HG02610 (cell line): ENCODE measurements at regions not wholly inside any gene's neighbourhood (a gene's known extent, or its start where the extent isn't known, plus 50 kb on each side); places are given as distances from the start of the nearest gene placed in this dataset.
"Not testable (repeated sequence)": the region's sequence is repeated elsewhere in the genome, so short reads cannot be mapped to it uniquely, and the experiment has no call there.

ENCODE experiments used
- ATAC-seq: cut with Tn5 transposase; IDR thresholded peaks from one replicate; pipeline ENCODE4 v1.9.1; 2021; ENCODE audit warnings: mild to moderate bottlenecking, moderate library complexity; ENCODE audit not compliant: unreplicated experiment

DNA sequence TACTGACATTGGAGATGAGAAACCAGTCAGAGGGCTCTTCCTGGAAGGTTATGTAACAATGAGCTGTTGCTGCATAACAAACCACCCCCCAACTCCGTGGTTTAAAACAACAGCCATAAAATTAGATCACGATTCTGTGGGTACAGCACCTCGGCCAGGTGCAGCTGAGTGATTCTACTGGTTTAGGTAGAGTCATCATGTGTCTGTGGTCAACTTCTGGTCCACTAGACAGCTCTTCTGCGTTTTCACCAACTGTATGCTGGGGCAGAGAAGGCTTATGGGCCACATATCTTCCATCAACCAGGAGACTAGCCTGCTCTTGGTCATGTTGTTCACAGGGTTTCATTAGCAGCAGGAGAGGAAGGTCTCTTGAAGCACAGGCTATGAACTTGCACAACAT, 585.5 kb downstream of the KCTD12 start:
- no peak for ATAC-seq

DNA sequence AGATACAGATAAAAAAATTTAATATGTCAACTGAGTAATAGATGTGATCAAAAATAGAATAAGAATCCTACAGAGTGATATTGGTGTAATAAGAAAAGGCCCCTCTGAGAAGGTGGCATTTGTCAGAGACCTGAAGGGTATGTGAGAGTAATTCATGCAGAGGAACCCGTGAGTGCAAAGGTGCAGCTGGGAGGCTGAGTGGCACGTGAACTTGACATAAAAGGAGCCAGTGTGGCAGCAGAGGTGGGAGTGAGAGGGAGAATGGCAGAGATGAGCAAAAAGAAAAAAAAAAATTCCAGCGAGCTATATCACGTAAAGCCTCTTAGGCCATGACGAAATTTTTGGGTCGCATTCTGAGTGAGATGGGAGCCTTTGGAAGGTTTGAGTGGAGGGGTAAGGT, 588.9 kb downstream of the KCTD12 start:
- no peak for ATAC-seq

DNA sequence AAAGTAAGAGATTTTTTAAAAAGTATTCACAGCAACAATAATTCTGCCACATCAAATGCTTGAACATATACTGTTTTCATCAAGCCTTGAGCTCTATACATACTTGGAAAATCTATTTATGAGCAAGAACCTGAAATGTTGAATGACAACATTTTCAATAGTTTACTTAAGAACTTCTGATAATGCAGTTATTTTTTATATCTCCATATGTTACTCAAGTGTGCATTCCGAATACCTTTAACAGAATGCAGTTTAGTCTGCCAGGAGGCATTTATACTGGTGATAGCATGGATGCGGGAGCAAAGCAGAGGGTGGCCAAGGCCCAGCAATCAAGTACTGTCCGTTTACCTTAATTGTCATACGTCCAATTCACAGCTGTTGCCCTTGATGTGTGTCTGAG, 589.5 kb downstream of the KCTD12 start:
- ATAC-seq, result no peak

DNA sequence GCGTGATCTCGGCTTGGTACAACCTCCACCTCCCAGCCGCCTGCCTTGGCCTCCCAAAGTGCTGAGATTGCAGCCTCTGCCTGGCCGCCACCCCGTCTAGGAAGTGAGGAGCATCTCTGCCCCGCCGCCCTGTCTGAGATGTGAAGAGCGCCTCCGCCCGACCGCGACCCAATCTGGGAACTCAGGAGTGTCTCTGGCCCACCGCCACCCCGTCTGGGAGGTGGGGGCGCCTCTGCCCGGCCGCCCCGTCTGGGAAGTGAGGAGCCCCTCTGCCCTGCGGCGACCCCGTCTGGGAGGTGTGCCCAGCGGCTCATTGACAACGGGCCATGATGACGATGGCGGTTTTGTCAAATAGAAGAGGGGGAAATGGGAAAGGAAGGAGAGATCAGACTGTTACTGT, 591.2 kb downstream of the KCTD12 start:
- not testable (repeated sequence) for ATAC-seq

DNA sequence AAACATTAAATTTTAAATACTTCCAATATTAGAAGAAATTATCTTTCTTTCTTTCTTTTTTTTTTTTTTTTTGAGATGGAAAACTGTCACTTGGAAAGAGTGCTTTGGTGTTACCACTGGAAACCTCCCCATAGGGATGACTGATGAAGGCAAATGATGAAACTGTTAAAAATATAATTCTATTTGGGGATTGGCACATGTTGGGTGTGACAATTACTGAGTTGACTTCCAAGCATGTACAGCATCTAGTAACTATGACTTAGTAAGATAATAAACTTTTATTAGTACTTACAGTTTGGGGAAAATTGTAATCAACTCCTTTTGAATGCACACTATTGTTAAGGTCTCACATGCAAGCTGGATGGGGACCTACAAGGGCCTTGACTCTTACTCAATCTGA, 592.5 kb downstream of the KCTD12 start:
- no peak for ATAC-seq

DNA sequence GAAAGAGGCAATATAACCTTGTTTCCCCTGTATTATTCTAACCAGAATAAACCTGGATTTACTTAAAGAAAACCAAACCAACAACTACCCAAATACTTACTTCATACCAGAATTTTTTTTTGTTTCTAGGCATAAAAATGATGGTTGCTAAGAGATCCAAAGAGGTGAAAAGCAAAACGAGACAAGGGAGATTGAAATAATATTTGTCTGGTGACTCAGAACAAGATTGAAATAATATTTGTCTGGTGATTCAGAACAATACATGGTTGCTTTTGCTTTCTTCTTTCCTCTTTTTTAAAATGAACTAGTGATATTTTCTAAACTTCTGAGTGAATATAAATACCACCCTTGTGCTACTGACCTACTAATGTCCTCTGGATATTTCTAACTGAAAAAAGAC, 592.9 kb downstream of the KCTD12 start:
- no peak for ATAC-seq

DNA sequence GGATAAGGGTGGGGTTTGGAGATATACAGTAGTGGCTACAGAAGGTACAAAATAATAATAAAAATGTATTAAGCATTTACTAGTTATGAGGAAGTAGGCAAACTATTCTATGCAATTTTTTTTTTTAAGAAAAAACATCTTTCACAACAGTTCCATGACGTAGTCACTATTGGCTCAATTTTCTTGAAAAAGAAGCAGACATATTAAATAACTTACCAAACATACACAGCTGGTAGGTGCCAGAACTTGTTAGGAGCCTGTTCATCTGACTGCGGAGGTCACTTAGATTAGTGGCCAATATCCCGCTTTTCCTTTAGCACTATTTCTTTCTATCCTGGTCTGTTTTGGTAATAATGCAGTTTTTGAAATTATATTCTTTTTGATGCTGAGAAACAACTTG, 593.5 kb downstream of the KCTD12 start:
- no peak for ATAC-seq

DNA sequence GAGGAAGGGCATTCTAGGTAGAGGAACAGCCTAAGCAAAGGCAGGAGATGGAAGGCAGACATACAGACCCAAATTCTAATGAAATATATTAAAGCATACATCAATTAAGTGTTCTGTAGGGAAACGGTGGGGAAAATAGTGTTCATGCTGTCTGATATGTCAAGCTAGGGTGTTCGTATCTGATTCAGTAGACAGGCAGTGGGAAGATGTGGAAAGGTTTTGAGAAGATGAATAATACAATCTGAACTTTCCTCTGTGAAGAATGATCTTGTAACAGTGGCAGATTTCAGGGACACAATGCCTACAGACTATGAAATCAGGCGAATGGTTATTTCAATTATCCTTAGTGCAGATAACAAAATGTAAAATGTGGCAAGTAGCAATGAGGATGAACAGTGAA, 594.2 kb downstream of the KCTD12 start:
- no peak for ATAC-seq

DNA sequence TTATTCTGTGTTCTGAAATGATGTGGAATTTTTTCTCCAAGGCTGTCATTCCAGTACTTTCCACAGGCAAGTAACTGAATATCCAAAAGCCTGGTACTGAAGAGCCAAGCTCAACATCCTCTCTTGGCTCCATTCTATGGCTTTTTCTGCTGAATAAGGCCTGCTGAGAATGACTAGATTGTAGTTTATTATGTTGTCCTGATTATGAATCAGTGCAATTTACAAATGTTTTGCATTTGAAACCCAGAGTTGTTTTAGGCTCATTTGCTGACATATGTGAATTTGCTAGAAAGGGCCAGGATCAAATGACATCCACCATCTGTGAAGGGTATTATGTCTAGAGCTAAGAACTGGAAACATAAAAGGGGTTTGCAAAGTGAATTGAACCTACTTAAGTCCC, 596.6 kb downstream of the KCTD12 start:
- ATAC-seq, result no peak

DNA sequence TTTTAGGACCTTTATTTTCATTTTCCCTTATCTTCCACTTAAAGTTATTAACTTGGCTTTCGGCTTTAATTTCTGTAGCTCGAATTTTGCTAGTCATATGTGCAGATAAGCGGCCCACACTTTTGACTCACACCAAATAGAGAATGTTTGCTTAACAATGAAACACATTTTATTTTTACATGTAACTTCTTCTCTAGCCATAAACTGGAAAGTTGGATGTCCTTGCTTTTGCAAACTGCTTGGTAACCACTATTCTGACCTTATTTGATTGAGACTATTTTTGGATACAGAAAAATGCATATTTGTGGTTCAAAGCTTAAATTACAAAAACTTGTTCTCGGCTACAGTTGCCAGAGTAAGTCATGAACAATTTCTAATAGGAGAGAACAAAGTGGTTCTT, 600.0 kb downstream of the KCTD12 start:
- ATAC-seq, result no peak

DNA sequence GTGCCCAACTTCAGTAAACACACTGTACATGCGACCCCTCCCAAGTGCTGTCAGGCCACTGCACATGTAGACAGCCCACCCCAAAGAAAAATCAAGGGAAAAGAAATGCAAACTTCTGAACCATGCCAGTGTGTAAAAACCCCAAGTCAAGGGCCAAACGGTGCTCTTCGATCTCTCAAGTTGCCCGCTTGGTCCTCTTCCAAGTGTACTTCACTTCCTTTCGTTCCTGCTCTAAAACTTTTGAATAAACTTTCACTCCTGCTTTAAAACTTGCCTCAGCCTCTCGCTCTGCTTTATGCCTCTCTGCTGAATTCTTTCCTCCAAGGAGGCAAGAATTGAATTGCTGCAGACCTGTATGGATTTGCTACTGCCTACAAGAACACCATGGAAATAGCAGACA, 600.7 kb downstream of the KCTD12 start:
- no peak for ATAC-seq

DNA sequence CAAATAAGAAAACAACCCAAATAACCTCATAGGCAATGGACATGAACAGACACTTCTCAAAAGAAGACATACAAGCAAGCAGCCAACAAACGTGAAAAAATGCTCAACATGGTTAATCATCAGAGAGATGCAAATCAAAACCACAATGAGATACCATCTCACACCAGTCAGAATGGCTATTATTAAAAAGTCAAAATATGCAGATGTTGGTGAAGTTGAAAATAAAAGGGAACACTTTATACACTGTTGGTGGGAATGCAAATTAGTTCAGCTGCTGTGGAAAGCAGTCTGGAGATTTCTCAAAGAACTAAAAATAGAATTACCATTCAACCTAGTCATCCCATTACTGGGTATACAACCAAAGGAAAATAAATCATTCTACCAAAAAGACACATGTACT, 606.4 kb downstream of the KCTD12 start:
- ATAC-seq, result not testable (repeated sequence)

DNA sequence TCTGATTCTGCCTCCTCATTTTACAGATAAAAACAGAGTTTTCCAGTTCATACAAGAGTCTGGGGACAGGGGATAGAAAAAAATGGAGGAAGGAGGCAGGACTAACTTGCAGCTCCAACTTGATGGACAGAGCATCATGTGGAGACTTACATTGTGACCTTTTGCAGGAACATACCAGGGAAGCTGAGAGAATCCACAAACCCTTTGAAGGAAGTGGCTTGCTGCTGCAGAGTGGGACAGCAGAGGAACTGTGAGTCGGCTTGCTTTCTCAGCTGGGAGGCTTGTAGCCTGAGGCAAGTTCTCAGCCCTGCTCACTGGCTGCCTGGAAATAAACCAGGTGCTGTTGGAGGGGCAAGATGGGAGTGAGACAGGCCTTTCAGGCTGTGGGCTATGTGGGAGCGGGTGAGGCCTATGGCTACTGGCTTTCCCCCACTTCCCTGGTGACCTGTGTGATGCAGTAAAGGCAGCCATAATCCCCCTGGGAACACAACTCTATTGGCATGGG, 614.4 kb downstream of the KCTD12 start:
- no peak for ATAC-seq

DNA sequence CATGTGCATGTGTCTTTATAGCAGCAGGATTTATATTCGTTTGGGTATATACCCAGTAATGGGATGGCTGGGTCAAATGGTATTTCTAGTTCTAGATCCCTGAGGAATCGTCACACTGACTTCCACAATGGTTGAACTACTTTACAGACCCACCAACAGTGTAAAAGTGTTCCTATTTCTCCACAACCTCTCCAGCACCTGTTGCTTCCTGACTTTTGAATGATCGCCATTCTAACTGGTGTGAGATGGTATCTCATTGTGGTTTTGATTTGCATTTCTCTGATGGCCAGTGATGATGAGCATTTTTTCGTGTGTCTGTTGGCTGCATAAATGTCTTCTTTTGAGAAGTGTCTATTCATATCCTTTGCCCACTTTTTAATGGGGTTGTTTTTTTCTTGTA, 617.9 kb downstream of the KCTD12 start:
- not testable (repeated sequence) for ATAC-seq

DNA sequence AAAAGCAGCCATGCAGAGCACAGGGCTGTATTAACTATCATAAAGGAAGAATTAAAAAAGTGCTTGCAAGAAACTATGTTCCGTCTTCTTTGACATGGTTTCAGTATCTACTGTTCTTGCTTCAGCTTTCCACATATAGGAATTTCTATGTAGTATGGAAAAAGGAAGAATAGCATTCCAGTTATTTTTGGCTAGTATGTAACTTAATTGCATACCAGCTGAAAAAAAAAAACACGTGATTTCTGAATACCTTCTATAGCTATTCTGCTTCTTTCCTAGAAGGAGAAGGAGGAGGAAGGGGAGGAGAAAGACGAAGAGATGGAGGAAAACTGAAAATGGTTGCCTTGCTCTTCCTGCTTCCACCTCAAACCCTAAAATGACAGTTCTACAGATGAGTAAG, 619.0 kb downstream of the KCTD12 start:
- no peak for ATAC-seq

DNA sequence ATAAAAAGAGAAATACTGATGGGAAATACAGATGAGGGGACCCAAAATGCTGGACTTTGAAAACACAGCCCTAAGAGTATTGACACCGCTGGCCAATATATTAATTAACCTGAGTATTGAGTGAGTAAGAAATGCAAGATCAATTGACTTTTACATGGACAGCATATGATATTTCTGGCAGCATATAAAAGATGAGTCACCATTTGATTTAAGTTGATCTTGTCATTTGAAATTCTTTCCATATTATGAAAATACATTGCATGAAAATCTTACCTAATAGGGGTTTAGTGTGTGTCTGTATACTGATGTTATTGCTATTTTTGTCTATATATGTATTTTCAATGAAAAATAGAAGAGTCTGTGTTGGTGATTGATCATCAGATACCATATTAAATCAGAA, 619.6 kb downstream of the KCTD12 start:
- no peak for ATAC-seq

DNA sequence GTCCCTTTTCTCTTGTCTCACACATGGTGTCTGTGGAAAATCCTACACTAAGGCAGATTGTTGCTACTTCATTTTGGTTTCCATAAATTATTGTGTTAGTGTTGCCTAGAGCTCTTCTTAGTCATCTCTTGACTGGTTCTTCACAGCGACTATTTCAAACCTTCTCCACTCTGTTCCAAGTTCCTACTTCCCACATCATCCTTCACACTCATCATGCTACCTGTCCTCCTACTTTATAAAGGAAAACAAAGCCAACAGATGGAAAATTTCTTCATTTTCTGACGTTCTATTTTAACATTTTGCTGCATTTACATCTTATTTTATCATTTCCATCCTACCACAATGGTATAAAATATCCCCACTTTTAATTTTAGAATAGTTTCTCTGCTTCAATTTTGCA, 614.1 kb downstream of the LMO7 start:
- no peak for ATAC-seq

DNA sequence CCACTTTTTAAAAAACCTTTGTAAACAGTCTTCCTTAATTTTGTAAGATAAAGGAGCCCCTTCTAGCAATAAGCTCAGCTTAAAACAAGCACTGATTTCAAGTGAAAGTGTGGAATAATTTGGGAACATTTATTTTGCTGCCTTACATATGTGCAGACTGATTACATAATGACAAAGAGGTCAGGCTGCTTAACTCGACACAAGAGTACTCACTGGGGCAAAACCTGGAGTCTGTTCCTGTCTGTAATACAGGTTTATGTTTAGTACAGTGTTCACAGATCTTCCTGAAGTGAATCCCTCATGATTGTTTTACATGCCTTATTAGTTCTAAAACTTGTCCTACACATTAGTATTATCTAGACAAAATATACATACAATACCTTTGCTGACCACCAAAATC, 609.8 kb downstream of the LMO7 start:
- no peak for ATAC-seq

DNA sequence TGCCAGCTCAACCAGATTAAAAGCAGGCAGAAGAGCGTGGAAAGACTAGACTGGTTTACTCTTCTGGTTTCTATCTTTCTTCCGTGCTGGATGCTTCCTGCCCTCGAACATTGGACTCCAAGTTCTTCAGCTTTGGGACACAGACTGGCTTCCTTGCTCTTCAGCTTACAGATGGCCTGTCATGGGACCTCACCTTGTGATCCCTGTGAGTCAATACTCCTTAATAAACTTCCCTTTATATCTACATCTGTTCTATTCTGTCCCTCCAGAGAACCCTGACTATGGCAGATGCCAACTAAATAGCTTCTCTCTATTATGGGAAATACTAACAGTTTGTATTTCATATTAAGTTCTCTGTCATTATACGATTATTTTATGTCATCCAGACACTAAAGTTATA, 609.1 kb downstream of the LMO7 start:
- ATAC-seq, result no peak

DNA sequence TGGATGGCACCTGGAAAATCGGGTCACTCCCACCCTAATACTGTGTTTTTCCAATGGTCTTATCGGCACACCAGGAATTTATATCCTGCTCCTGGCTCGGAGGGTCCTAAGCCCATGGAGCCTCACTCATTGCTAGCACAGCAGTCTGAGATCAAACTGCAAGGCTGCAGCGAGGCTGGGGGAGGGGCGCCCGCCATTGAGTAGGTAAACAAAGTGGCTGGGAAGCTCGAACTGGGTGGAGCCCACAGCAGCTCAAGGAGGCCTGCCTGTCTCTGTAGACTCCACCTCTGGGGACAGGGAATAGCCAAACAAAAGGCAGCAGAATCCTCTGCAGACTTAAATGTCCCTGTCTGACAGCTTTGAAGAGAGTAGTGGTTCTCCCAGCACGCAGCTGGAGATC, 607.0 kb downstream of the LMO7 start:
- not testable (repeated sequence) for ATAC-seq

DNA sequence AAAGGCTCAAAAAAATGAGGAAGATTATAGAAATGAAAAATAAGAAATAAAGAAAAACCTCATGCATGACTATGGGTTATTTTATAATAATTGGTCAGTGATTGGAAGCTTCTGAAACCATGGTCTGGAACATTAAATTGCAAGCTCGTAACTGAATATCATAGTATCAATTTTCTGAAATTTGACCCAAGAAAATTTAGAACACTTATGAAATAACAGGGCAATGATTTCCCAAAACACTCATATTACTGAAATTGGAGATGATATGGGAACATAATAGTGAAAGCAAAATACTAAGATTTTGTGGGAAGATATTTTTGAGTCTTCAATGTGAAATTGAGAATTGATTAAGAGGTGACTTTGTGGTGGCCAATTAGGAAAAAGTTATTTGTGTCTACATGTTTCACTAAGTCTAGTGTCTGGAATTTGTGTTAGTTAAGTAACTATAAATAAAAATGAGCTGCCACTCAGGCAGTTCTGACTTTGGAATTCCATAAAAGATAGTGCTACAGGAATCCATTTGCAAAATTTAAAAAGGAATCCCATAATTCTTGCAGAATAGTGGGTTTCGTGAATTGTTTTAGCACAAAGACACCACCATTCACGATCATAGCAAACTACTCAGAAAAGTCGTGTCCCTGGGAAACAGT, 603.0 kb downstream of the LMO7 start:
- ATAC-seq, result no peak

DNA sequence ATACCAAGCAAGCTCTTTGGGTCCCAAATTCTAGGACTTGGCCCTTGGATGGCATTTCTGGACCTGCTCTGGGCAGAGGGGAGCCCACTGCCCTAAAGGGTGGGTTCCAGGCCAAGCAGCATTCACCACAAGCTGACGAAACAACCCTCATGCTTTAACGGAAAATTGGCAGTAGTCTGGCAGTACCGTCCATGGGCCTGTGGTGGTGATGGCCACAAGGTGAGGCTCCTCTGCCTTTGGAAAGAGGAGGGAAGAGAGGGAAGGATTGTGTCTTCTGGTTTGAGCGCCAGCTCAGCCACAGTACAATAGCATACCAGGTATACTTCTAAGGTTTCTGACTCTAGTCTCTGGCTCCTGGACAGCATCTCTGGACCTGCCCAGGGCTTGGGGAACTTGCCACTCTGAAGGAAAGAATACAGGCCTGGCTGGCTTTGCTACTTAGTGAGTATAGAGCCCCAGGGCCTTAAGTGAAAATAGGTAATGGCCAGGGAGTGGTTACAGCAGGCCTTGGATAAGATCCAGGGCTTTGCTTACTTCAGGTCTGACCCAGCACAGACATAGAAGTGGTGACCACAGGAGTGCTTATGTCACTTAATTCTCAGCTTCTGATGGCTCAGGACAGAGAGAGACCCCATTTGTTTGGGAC, 595.5 kb downstream of the LMO7 start:
- ATAC-seq, result no peak

DNA sequence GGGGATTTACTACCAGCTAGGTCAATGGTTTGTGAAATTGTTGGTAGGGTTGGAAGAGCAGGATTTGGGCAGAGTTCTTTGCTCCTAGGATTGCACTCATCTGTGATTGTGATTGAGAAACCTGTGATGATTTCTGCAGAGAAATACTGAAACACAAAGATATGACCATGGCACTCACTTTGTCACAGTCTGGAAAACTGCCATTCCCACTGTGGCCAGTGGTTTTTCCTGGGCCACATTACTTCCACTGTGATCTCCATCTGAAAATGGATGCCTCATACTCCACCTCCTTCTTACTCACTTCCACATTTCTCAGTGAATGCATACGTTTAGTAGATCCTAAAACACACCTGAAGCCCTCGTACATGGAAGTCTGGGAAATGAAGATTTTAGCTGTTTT, 593.2 kb downstream of the LMO7 start:
- no peak for ATAC-seq
